ENCODE measurements at regions not wholly inside any gene's neighbourhood (a gene's known extent, or its start where the extent isn't known, plus 50 kb on each side); places are given as distances from the start of the nearest gene placed in this dataset.

DNA sequence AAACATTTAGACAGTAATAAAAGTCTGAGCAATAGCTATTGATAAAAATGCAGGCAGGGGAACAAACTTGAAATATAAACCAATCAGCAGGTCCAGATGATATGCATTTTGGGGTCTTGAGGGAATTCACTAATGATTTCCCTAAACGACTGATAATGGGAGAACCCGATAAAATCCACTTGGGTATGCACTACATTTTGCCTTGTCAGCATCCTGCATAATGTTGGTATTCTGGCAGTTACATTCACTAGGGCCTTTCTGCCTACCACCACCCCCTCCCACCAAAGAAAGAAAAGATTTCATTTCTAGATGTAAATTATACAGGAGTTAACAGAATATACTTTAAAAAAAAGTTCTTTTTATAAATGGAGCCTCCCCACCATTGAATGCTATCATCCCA lies 63.5 kb upstream of the IL1RAPL2 start (continued):
- no peak for TF ChIP-seq TCF7 (CRISPR knock-in tag; IDR thresholded peaks at IDR 0.05; ENCODE audit: low read depth)

DNA sequence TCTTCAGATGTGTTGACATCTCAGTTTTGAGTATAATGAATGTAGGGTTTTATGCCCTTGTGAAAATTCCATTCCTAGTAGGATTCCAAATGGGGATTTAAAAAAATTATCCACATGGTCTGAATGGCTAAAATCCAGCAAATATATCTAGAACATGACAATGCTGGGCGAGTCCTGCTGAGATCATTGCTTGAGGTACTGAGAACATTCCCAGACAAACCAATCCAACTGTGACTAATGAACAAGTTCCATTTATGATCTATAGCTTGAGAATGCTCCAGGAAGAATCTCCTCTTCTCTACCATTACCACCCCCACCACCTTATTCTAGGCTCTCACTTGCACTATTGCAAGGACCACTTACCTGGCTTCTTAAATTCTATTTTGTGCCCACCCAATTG lies 77.2 kb upstream of the IL1RAPL2 start:
- ChIA-PET POLR2A (no interaction called here), CTCF (no interaction called here)
- no peaks in the 10 kb centered on the region for H3K9me3 Mint-ChIP-seq
- TF ChIP-seq ZNF121 (CRISPR knock-in tag; IDR thresholded peaks at IDR 0.05) (no peak), ESRRA (CRISPR knock-in tag; IDR thresholded peaks at IDR 0.05; ENCODE audit: borderline replicate concordance) (no peak), ZNF138 (CRISPR knock-in tag; conservative IDR thresholded peaks at IDR 0.05) (no peak), NR2C2 (CRISPR knock-in tag; IDR thresholded peaks at IDR 0.05) (no peak), TEAD1 (CRISPR knock-in tag; IDR thresholded peaks at IDR 0.05) (no peak), OVOL2 (CRISPR knock-in tag; IDR thresholded peaks at IDR 0.05; ENCODE audit: borderline replicate concordance) (no peak), RORB (CRISPR knock-in tag; IDR thresholded peaks at IDR 0.05) (no peak), ATF1 (CRISPR knock-in tag; IDR thresholded peaks at IDR 0.05) (no peak), RELA (CRISPR knock-in tag; IDR thresholded peaks at IDR 0.05; ENCODE audit: borderline replicate concordance) (no peak), ZNF263 (CRISPR knock-in tag; IDR thresholded peaks at IDR 0.05; ENCODE audit: low read depth) (no peak)
- TF ChIP-seq, protein P1, sequence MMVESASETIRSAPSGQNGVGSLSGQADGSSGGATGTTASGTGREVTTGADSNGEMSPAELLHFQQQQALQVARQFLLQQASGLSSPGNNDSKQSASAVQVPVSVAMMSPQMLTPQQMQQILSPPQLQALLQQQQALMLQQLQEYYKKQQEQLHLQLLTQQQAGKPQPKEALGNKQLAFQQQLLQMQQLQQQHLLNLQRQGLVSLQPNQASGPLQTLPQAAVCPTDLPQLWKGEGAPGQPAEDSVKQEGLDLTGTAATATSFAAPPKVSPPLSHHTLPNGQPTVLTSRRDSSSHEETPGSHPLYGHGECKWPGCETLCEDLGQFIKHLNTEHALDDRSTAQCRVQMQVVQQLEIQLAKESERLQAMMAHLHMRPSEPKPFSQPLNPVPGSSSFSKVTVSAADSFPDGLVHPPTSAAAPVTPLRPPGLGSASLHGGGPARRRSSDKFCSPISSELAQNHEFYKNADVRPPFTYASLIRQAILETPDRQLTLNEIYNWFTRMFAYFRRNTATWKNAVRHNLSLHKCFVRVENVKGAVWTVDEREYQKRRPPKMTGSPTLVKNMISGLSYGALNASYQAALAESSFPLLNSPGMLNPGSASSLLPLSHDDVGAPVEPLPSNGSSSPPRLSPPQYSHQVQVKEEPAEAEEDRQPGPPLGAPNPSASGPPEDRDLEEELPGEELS (CRISPR knock-in tag; IDR thresholded peaks at IDR 0.05): no peak
- TF ChIP-seq, protein P2, sequence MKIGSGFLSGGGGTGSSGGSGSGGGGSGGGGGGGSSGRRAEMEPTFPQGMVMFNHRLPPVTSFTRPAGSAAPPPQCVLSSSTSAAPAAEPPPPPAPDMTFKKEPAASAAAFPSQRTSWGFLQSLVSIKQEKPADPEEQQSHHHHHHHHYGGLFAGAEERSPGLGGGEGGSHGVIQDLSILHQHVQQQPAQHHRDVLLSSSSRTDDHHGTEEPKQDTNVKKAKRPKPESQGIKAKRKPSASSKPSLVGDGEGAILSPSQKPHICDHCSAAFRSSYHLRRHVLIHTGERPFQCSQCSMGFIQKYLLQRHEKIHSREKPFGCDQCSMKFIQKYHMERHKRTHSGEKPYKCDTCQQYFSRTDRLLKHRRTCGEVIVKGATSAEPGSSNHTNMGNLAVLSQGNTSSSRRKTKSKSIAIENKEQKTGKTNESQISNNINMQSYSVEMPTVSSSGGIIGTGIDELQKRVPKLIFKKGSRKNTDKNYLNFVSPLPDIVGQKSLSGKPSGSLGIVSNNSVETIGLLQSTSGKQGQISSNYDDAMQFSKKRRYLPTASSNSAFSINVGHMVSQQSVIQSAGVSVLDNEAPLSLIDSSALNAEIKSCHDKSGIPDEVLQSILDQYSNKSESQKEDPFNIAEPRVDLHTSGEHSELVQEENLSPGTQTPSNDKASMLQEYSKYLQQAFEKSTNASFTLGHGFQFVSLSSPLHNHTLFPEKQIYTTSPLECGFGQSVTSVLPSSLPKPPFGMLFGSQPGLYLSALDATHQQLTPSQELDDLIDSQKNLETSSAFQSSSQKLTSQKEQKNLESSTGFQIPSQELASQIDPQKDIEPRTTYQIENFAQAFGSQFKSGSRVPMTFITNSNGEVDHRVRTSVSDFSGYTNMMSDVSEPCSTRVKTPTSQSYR (CRISPR knock-in tag; IDR thresholded peaks at IDR 0.05): no peak
- TF ChIP-seq, protein P3, sequence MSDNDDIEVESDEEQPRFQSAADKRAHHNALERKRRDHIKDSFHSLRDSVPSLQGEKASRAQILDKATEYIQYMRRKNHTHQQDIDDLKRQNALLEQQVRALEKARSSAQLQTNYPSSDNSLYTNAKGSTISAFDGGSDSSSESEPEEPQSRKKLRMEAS (CRISPR knock-in tag; IDR thresholded peaks at IDR 0.05): no peak
- TF ChIP-seq, protein P4, sequence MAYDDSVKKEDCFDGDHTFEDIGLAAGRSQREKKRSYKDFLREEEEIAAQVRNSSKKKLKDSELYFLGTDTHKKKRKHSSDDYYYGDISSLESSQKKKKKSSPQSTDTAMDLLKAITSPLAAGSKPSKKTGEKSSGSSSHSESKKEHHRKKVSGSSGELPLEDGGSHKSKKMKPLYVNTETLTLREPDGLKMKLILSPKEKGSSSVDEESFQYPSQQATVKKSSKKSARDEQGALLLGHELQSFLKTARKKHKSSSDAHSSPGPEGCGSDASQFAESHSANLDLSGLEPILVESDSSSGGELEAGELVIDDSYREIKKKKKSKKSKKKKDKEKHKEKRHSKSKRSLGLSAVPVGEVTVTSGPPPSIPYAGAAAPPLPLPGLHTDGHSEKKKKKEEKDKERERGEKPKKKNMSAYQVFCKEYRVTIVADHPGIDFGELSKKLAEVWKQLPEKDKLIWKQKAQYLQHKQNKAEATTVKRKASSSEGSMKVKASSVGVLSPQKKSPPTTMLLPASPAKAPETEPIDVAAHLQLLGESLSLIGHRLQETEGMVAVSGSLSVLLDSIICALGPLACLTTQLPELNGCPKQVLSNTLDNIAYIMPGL (CRISPR knock-in tag; IDR thresholded peaks at IDR 0.05): no peak
- TF ChIP-seq, protein P5, sequence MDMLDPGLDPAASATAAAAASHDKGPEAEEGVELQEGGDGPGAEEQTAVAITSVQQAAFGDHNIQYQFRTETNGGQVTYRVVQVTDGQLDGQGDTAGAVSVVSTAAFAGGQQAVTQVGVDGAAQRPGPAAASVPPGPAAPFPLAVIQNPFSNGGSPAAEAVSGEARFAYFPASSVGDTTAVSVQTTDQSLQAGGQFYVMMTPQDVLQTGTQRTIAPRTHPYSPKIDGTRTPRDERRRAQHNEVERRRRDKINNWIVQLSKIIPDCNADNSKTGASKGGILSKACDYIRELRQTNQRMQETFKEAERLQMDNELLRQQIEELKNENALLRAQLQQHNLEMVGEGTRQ (CRISPR knock-in tag; IDR thresholded peaks at IDR 0.05): no peak
- TF ChIP-seq, protein P6, sequence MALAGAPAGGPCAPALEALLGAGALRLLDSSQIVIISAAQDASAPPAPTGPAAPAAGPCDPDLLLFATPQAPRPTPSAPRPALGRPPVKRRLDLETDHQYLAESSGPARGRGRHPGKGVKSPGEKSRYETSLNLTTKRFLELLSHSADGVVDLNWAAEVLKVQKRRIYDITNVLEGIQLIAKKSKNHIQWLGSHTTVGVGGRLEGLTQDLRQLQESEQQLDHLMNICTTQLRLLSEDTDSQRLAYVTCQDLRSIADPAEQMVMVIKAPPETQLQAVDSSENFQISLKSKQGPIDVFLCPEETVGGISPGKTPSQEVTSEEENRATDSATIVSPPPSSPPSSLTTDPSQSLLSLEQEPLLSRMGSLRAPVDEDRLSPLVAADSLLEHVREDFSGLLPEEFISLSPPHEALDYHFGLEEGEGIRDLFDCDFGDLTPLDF (CRISPR knock-in tag; IDR thresholded peaks at IDR 0.05): no peak
- TF ChIP-seq, protein P7, sequence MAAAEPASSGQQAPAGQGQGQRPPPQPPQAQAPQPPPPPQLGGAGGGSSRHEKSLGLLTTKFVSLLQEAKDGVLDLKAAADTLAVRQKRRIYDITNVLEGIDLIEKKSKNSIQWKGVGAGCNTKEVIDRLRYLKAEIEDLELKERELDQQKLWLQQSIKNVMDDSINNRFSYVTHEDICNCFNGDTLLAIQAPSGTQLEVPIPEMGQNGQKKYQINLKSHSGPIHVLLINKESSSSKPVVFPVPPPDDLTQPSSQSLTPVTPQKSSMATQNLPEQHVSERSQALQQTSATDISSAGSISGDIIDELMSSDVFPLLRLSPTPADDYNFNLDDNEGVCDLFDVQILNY (CRISPR knock-in tag; IDR thresholded peaks at IDR 0.05): no peak
- TF ChIP-seq, protein P8, sequence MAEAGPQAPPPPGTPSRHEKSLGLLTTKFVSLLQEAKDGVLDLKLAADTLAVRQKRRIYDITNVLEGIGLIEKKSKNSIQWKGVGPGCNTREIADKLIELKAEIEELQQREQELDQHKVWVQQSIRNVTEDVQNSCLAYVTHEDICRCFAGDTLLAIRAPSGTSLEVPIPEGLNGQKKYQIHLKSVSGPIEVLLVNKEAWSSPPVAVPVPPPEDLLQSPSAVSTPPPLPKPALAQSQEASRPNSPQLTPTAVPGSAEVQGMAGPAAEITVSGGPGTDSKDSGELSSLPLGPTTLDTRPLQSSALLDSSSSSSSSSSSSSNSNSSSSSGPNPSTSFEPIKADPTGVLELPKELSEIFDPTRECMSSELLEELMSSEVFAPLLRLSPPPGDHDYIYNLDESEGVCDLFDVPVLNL (CRISPR knock-in tag; IDR thresholded peaks at IDR 0.05; ENCODE audit: borderline replicate concordance, low read depth): no peak
- TF ChIP-seq, protein P9, sequence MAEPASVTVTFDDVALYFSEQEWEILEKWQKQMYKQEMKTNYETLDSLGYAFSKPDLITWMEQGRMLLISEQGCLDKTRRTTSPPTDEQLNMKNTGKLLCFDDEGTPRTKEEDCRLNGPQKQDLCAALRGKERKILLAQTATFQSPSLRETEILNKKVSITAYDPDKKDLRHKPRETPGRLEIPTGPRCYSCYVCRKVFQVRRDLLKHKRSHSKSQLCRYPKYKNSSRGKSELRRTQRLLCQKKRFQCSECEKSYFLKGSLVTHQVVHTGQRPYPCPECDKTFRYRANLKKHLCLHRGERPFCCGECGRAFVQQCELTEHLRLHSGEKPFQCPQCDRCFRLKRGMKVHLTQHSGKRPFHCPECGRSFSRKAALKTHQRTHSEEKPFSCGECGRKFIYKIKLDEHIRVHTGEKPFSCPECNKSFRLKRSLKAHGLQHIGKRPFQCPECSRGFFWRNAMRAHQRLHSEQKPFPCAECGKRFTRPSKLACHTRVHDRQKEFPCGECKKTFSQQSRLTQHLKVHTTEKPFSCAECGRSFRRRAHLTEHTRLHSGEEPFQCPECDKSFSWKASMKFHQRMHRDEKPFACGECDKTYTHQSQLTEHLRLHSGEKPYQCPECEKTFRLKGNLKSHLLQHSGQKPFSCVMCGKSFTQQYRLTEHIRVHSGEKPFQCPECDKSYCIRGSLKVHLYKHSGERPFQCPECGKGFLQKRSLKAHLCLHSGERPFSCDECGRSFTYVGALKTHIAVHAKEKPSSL (CRISPR knock-in tag; conservative IDR thresholded peaks at IDR 0.05): no peak
- H3K27ac Mint-ChIP-seq: no peak overlapping the region
- no peak overlapping the region for H3K4me3 Mint-ChIP-seq
- H3K27me3 Mint-ChIP-seq (ENCODE audit: low read depth): no peaks in the 10 kb centered on the region
- peaks cover 6% of the 10 kb centered on the region for H3K4me1 Mint-ChIP-seq
- no peak for DNase-seq (ENCODE audit: low spot score)
- ATAC-seq: no peak
- H3K36me3 Mint-ChIP-seq: no peaks in the 10 kb centered on the region
